SU-DHL-6 (cell line): ENCODE measurements at regions not wholly inside any gene's neighbourhood (a gene's known extent, or its start where the extent isn't known, plus 50 kb on each side); places are given as distances from the start of the nearest gene placed in this dataset.

Source experiments
- H2AFZ ChIP-seq: fragments of 200-600 bp; sonication (generic); 2 replicates; pipeline ENCODE4 v1.6.1; 2014; ENCODE audit warnings: low read depth, mild to moderate bottlenecking, moderate library complexity, mixed read lengths, antibody characterized with exemption, low read length; ENCODE audit not compliant: severe bottlenecking
- H3F3A ChIP-seq: fragments of 200-600 bp; shearing (Covaris generic); 2 replicates; pipeline ENCODE4 v1.6.0; 2016; ENCODE audit warnings: antibody characterized with exemption, mild to moderate bottlenecking; ENCODE audit not compliant: insufficient read depth
- H3K27ac ChIP-seq: fragments of 200-600 bp; sonication (generic); 2 replicates; pipeline ENCODE4 v1.5.1; 2016; ENCODE audit warnings: low read depth, mild to moderate bottlenecking, low read length, moderate library complexity, mixed read lengths
- H3K27me3 ChIP-seq: fragments of 200-600 bp; sonication (generic), shearing (Covaris generic); 2 replicates; pipeline ENCODE4 v1.6.0; 2014; ENCODE audit warnings: mild to moderate bottlenecking, low read length
- H3K36me3 ChIP-seq: fragments of 200-600 bp; sonication (generic); 2 replicates; pipeline ENCODE4 v1.6.1; 2014; ENCODE audit warnings: mild to moderate bottlenecking, low read length, mixed read lengths
- H3K4me2 ChIP-seq: fragments of 300-600, 200-600 bp; shearing (Covaris generic), sonication (generic); 2 replicates; pipeline ENCODE4 v1.6.0; 2014; ENCODE audit warnings: low read length, low read depth, mild to moderate bottlenecking; ENCODE audit not compliant: poor library complexity, severe bottlenecking
- H3K4me3 ChIP-seq: fragments of 200-600 bp; sonication (generic); 2 replicates; pipeline ENCODE4 v1.5.1; 2014; ENCODE audit warnings: antibody characterized with exemption, low read length, mild to moderate bottlenecking, mixed read lengths; ENCODE audit not compliant: insufficient read depth, poor library complexity, severe bottlenecking
- H3K79me2 ChIP-seq: fragments of 200-600 bp; sonication (generic); 2 replicates; pipeline ENCODE4 v1.6.1; 2014; ENCODE audit warnings: mild to moderate bottlenecking, low read length, moderate library complexity; ENCODE audit not compliant: insufficient read depth
- H3K9ac ChIP-seq: fragments of 200-600 bp; sonication (generic); 2 replicates; pipeline ENCODE4 v1.7.0; 2014; ENCODE audit warnings: mild to moderate bottlenecking, low read length
- H3K9me2 ChIP-seq: fragments of 200-600 bp; sonication (generic); replicated peaks from 2 replicates; pipeline ENCODE4 v1.6.1; 2014; ENCODE audit warnings: low read length; ENCODE audit not compliant: insufficient read depth
- H3K9me3 ChIP-seq: fragments of 200-600 bp; sonication (generic); 2 replicates; pipeline ENCODE4 v1.6.1; 2014; ENCODE audit warnings: low read length, mixed read lengths; ENCODE audit not compliant: insufficient read depth
- H4K20me1 ChIP-seq: fragments of 200-600 bp; sonication (generic); 2 replicates; pipeline ENCODE4 v1.6.1; 2014; ENCODE audit warnings: low read depth, mild to moderate bottlenecking, antibody characterized with exemption, low read length, moderate library complexity, mixed read lengths
- EZH2phosphoT487 ChIP-seq: fragments of 200-600 bp; sonication (generic), shearing (Covaris generic); conservative IDR thresholded peaks from 2 replicates; pipeline ENCODE4 v1.6.1; 2018; ENCODE audit warnings: mild to moderate bottlenecking, antibody characterized with exemption, low read length, moderate library complexity, mixed read lengths
- TF ChIP-seq, protein P1 (sequence below): fragments of 200-600 bp; sonication (generic); IDR thresholded peaks from one replicate; pipeline ENCODE4 v1.5.1; 2017; ENCODE audit warnings: antibody characterized with exemption, mild to moderate bottlenecking, low read length, moderate library complexity; ENCODE audit not compliant: insufficient read depth, poor library complexity, severe bottlenecking

DNA sequence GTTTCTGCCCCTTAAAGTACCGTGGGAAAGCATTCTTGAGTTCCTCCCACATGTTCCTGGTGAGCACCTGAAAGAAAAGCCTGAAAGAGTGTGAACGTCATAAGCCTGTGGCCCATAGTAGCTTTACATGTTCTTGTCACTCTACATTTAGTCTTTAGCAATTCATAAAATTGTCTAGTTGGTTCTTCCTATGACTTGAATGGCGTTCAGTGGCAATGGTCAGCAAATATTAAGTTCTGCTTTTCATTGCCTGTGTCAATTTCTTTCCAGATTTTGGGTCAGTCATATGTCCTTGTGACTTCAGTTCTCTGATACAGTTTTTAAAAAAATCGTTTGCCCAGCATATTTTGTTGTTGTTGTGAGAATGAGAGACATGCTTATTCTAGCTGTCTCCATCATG lies 650.0 kb upstream of the BOD1L1 start:
- no peaks in the 10 kb centered on the region for H3K9me3 ChIP-seq
- H3K36me3 ChIP-seq: no peaks in the 10 kb centered on the region
- H2AFZ ChIP-seq: no peak overlapping the region
- H4K20me1 ChIP-seq: no peaks in the 10 kb centered on the region
- no peaks in the 10 kb centered on the region for H3F3A ChIP-seq
- H3K79me2 ChIP-seq: no peaks in the 10 kb centered on the region
- H3K4me3 ChIP-seq: no peak overlapping the region
- H3K4me2 ChIP-seq: no peak overlapping the region
- H3K9ac ChIP-seq: no peak overlapping the region
- no peaks in the 10 kb centered on the region for H3K27me3 ChIP-seq
- H3K27ac ChIP-seq: no peak overlapping the region
- TF ChIP-seq, protein P1, sequence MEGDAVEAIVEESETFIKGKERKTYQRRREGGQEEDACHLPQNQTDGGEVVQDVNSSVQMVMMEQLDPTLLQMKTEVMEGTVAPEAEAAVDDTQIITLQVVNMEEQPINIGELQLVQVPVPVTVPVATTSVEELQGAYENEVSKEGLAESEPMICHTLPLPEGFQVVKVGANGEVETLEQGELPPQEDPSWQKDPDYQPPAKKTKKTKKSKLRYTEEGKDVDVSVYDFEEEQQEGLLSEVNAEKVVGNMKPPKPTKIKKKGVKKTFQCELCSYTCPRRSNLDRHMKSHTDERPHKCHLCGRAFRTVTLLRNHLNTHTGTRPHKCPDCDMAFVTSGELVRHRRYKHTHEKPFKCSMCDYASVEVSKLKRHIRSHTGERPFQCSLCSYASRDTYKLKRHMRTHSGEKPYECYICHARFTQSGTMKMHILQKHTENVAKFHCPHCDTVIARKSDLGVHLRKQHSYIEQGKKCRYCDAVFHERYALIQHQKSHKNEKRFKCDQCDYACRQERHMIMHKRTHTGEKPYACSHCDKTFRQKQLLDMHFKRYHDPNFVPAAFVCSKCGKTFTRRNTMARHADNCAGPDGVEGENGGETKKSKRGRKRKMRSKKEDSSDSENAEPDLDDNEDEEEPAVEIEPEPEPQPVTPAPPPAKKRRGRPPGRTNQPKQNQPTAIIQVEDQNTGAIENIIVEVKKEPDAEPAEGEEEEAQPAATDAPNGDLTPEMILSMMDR: no peak
- TF ChIP-seq EZH2phosphoT487: no peak
- no peaks in the 10 kb centered on the region for H3K9me2 ChIP-seq

DNA sequence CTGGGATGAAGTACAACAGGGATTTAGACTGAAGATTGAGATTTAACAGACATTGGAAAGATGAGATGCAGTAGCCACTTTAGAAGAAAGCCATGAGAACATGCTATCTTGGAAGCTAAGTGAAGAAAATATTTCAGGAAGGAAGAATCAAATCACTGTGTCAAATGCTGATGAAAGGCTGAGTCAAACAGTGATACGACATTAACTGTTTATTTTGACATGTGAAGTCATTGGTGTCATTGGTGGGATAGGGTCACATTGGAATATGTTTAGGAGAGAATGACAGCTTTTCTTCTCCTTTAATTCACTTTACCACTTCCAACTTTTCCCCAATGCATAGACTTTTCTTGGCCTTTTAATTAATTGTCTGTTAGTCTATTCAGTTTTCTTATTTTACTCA lies 653.0 kb upstream of the BOD1L1 start:
- no peak overlapping the region for H3K4me2 ChIP-seq
- no peaks in the 10 kb centered on the region for H3K79me2 ChIP-seq
- no peaks in the 10 kb centered on the region for H3K9me2 ChIP-seq
- H3K27me3 ChIP-seq: no peaks in the 10 kb centered on the region
- H3K27ac ChIP-seq: no peak overlapping the region
- H2AFZ ChIP-seq: no peak overlapping the region
- H3K4me3 ChIP-seq: no peak overlapping the region
- no peaks in the 10 kb centered on the region for H3K36me3 ChIP-seq
- TF ChIP-seq, protein P1: no peak
- TF ChIP-seq EZH2phosphoT487: no peak
- no peaks in the 10 kb centered on the region for H3F3A ChIP-seq
- no peaks in the 10 kb centered on the region for H4K20me1 ChIP-seq
- no peaks in the 10 kb centered on the region for H3K9me3 ChIP-seq
- no peak overlapping the region for H3K9ac ChIP-seq

DNA sequence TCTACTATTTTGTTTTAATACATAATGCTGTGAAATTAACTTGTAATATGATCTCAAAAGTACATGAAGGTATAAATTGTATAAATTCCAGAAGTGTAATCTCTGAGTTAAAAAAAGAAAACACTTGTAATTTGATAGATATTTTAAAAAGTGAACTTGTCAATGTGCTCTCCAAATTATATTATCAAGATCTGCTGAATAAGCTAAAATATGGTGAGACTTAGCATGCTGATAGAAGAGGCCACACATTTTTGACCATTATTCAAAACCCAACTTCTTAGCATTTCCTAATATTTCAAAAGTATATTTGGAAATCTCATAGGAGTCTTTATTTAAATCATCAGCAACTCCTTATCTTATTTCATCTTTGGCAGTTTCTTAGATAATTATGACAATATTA lies 657.1 kb upstream of the BOD1L1 start:
- no peak overlapping the region for H3K27ac ChIP-seq
- no peaks in the 10 kb centered on the region for H3K9me2 ChIP-seq
- H3K36me3 ChIP-seq: no peaks in the 10 kb centered on the region
- H3K4me2 ChIP-seq: no peak overlapping the region
- H3K4me3 ChIP-seq: no peak overlapping the region
- H3F3A ChIP-seq: no peaks in the 10 kb centered on the region
- TF ChIP-seq EZH2phosphoT487: no peak
- TF ChIP-seq, protein P1: no peak
- no peaks in the 10 kb centered on the region for H4K20me1 ChIP-seq
- no peak overlapping the region for H3K9ac ChIP-seq
- no peaks in the 10 kb centered on the region for H3K27me3 ChIP-seq
- no peaks in the 10 kb centered on the region for H3K79me2 ChIP-seq
- no peak overlapping the region for H2AFZ ChIP-seq
- H3K9me3 ChIP-seq: no peaks in the 10 kb centered on the region
